ENCODE measurements at regions not wholly inside any gene's neighbourhood (a gene's known extent, or its start where the extent isn't known, plus 50 kb on each side); places are given as distances from the start of the nearest gene placed in this dataset.

GRCh38 chr10:130230036-130230435, 93.8 kb downstream of the GLRX3 start:
- no peak for DNase-seq (ENCODE audit: low spot score)

GRCh38 chr10:130230611-130231010, 94.4 kb downstream of the GLRX3 start:
- no peak for DNase-seq (ENCODE audit: low spot score)

GRCh38 chr10:130231251-130231741, 95.1 kb downstream of the GLRX3 start:
- DNase-seq (ENCODE audit: low spot score), result no peak

- peak; percentile 21 for DNase-seq (ENCODE audit: low spot score)
Observed at GRCh38 chr10:130232166-130233034, 96.2 kb downstream of the GLRX3 start.

- DNase-seq (ENCODE audit: low spot score), result no peak
Observed at GRCh38 chr10:130233035-130233360, 96.8 kb downstream of the GLRX3 start.

- DNase-seq (ENCODE audit: low spot score), result no peak
Observed at GRCh38 chr10:130233426-130233825, 97.2 kb downstream of the GLRX3 start.

GRCh38 chr10:130234171-130234965, 98.2 kb downstream of the GLRX3 start:
- no peak for DNase-seq (ENCODE audit: low spot score)

- peak; percentile 1 for DNase-seq (ENCODE audit: low spot score)
Observed at GRCh38 chr10:130236711-130237110, 100.5 kb downstream of the GLRX3 start.

- DNase-seq (ENCODE audit: low spot score), result no peak
Observed at GRCh38 chr10:130240409-130240808, 104.2 kb downstream of the GLRX3 start.

GRCh38 chr10:130242513-130242912, 106.3 kb downstream of the GLRX3 start:
- DNase-seq (ENCODE audit: low spot score), result peak; percentile 28

- DNase-seq (ENCODE audit: low spot score), result no peak
Observed at GRCh38 chr10:130243015-130243414, 106.8 kb downstream of the GLRX3 start.

GRCh38 chr10:130244031-130244927, 108.1 kb downstream of the GLRX3 start:
- peak; percentile 19 for DNase-seq (ENCODE audit: low spot score)

GRCh38 chr10:130244928-130245495, 108.8 kb downstream of the GLRX3 start:
- DNase-seq (ENCODE audit: low spot score), result peak; percentile 5

GRCh38 chr10:130246113-130246512, 109.9 kb downstream of the GLRX3 start:
- DNase-seq (ENCODE audit: low spot score), result peak; percentile 6

GRCh38 chr10:130250127-130250526, 113.9 kb downstream of the GLRX3 start:
- DNase-seq (ENCODE audit: low spot score), result no peak

GRCh38 chr10:130251766-130252165, 115.6 kb downstream of the GLRX3 start:
- DNase-seq (ENCODE audit: low spot score), result no peak

GRCh38 chr10:130254243-130254642, 118.1 kb downstream of the GLRX3 start:
- DNase-seq (ENCODE audit: low spot score), result peak; percentile 29

- peak; percentile 14 for DNase-seq (ENCODE audit: low spot score)
Observed at GRCh38 chr10:130254662-130255061, 118.5 kb downstream of the GLRX3 start.

GRCh38 chr10:130255777-130256176, 119.6 kb downstream of the GLRX3 start:
- DNase-seq (ENCODE audit: low spot score), result peak; percentile 26

- DNase-seq (ENCODE audit: low spot score), result peak; percentile 2
Observed at GRCh38 chr10:130257897-130258296, 121.7 kb downstream of the GLRX3 start.

- peak; percentile 18 for DNase-seq (ENCODE audit: low spot score)
Observed at GRCh38 chr10:130259380-130259779, 123.2 kb downstream of the GLRX3 start.

GRCh38 chr10:130261306-130261705, 125.1 kb downstream of the GLRX3 start:
- no peak for DNase-seq (ENCODE audit: low spot score)

All from ecto neural progenitor cell (in vitro differentiated cells).